Gastroesophageal sphincter (tissue), 4 donors: ENCODE measurements at regions not wholly inside any gene's neighbourhood (a gene's known extent, or its start where the extent isn't known, plus 50 kb on each side); places are given as distances from the start of the nearest gene placed in this dataset.

Experiments
- ATAC-seq: fragments of 150-250 bp; one replicate; pipeline ENCODE4 v1.9.1; 2016; ENCODE audit warnings: mild to moderate bottlenecking, moderate library complexity
- H3K27ac ChIP-seq, 4 donors: fragments of 200-600 bp; sonication (generic) in 3 of 4; 1 replicate in 3 of 4; 2 replicates in 1 of 4; pipeline ENCODE4 v1.5.1; 2016 to 2019
- H3K27me3 ChIP-seq: fragments of 200-600 bp; sonication (generic); one replicate; pipeline ENCODE4 v1.5.1; 2019
- H3K36me3 ChIP-seq, 2 donors: fragments of 200-600 bp; sonication (generic); one replicate each; pipeline ENCODE4 v1.5.1; 2019; ENCODE audit warnings: control low read depth in 1 of 2
- H3K4me1 ChIP-seq, 3 donors: fragments of 200-600 bp; sonication (generic); 1 replicate in 2 of 3; 2 replicates in 1 of 3; pipeline ENCODE4 v1.5.1; 2016 to 2019; ENCODE audit warnings: control low read depth in 2 of 3
- H3K4me3 ChIP-seq, 2 donors: fragments of 200-600 bp; sonication (generic); one replicate each; pipeline ENCODE4 v1.5.1; 2019; ENCODE audit warnings: mild to moderate bottlenecking in 1 of 2, moderate library complexity in 1 of 2
- H3K9me3 ChIP-seq, 3 donors: fragments of 200-600 bp; sonication (generic); one replicate each; pipeline ENCODE4 v1.5.1; 2017 to 2019; ENCODE audit warnings: control low read depth in 2 of 3
- EP300 ChIP-seq: sonication (generic); formaldehyde crosslinking; IDR thresholded peaks from one replicate; pipeline ENCODE4 v1.6.1; 2017; ENCODE audit warnings: antibody characterized with exemption, mild to moderate bottlenecking
- POLR2A ChIP-seq, 2 donors: fragments of 450-650 bp; IDR thresholded peaks; one replicate each; pipeline ENCODE4 v1.6.1; 2017; ENCODE audit warnings: antibody characterized with exemption in 2 of 2, mild to moderate bottlenecking in 2 of 2, moderate library complexity in 1 of 2
- POLR2AphosphoS5 ChIP-seq: sonication (generic); formaldehyde crosslinking; IDR thresholded peaks from one replicate; pipeline ENCODE4 v1.6.1; 2017; ENCODE audit warnings: antibody characterized with exemption
- WGBS, 2 donors: methylation state at CpG; one replicate each; pipeline ENCODE4 v1.1.5; 2018; ENCODE audit warnings: low coverage in 1 of 2; 5-methylcytosine and 5-hydroxymethylcytosine counted together
- TF ChIP-seq, protein P1 (sequence below), 4 experiments: fragments of 200-600 bp in 2 of 4; fragments of 450-650 bp in 2 of 4; sonication (generic) in 1 of 4; IDR thresholded peaks; one replicate each; pipeline ENCODE4 v1.5.1; 2017 to 2019; ENCODE audit warnings: antibody characterized with exemption in 4 of 4, mild to moderate bottlenecking in 2 of 4, moderate library complexity in 2 of 4

DNA sequence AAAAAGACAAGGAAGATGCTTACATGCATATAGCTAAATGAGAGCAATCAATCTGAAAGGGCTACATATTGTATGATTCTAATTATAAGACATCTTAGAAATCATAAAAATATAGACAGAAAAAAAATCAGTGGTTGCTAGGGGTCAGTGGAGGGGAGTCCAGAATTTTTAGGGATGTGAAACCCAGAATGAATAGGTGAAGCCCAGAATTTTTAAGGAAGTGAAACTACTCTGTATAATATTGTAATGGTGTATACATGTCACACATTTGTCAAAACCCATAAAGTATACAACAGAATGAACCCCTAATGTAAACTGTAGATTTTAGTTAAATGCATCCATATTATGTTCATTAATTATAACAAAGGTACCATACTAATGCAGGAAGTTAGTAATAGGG, 713.2 kb downstream of the FLRT2 start:
- ATAC-seq: no peak
- Histone ChIP-seq H3K9me3 (no peaks in the 10 kb centered on the region), H3K27ac (no peak overlapping the region), H3K4me3 (no peak overlapping the region), H3K4me1 (no peaks in the 10 kb centered on the region), H3K27me3 (no peaks in the 10 kb centered on the region), H3K36me3 (no peaks in the 10 kb centered on the region)
- TF ChIP-seq POLR2AphosphoS5 (no peak), POLR2A (IDR thresholded peaks at IDR 0.05) (no peak), EP300 (no peak)
- TF ChIP-seq, protein P1, sequence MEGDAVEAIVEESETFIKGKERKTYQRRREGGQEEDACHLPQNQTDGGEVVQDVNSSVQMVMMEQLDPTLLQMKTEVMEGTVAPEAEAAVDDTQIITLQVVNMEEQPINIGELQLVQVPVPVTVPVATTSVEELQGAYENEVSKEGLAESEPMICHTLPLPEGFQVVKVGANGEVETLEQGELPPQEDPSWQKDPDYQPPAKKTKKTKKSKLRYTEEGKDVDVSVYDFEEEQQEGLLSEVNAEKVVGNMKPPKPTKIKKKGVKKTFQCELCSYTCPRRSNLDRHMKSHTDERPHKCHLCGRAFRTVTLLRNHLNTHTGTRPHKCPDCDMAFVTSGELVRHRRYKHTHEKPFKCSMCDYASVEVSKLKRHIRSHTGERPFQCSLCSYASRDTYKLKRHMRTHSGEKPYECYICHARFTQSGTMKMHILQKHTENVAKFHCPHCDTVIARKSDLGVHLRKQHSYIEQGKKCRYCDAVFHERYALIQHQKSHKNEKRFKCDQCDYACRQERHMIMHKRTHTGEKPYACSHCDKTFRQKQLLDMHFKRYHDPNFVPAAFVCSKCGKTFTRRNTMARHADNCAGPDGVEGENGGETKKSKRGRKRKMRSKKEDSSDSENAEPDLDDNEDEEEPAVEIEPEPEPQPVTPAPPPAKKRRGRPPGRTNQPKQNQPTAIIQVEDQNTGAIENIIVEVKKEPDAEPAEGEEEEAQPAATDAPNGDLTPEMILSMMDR (IDR thresholded peaks at IDR 0.05): no peak

DNA sequence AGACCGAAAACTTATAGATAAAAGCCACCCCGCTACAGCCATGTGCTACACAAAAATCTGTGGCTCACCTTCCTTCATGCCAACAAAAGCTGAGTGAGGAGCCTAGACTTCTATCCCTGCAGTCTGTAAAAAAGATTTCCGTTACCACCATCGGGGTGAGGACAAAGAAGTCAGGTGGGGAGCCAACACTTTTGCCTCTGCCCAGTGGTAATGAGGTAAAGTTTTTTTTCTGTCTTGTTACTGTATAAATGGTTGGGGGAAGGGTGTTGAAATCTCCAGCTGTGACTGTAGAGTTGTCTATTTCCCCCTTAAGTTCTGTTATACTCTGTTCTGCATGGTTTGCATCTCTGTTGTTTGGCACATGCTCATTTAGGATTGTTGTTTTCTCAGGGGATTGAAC, 707.8 kb downstream of the FLRT2 start:
- Histone ChIP-seq H3K36me3 (no peaks in the 10 kb centered on the region), H3K27ac (no peak overlapping the region), H3K4me1 (no peaks in the 10 kb centered on the region), H3K4me3 (no peak overlapping the region), H3K9me3 (peaks cover 0 to 8% (median 0%) of the 10 kb centered on the region in 3 donors), H3K27me3 (no peaks in the 10 kb centered on the region)
- no peak for TF ChIP-seq POLR2AphosphoS5
- no peak for TF ChIP-seq POLR2A (IDR thresholded peaks at IDR 0.05)
- TF ChIP-seq EP300: no peak
- TF ChIP-seq, protein P1 (IDR thresholded peaks at IDR 0.05): no peak
- WGBS, 2 donors: 69 to 79% methylated on average over 2 to 3 of the region's 4 CpGs
- ATAC-seq: no peak

DNA sequence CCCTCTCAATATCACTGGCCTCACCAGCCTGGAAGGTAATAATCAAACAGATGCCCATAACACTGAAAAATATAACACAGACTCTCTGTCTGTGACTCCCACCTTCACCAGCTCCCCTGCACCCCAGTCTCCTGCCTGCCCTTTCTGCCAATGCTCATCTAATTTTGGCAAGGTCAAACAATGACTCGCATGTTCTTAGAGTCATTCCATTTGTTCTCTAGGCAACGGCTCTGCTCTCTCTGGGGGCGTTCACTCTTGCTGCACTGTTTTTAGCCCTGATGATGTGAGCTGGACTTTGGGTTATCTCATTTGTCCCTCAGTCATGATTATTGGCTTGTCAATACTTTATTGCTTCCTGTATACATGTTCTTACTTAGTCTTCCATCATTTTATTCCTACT, 691.8 kb downstream of the FLRT2 start:
- ATAC-seq: no peak
- H3K36me3 ChIP-seq: no peaks in the 10 kb centered on the region
- H3K9me3 ChIP-seq: no peaks in the 10 kb centered on the region
- H3K4me1 ChIP-seq: no peaks in the 10 kb centered on the region
- no peak overlapping the region for H3K27ac ChIP-seq
- WGBS, 2 donors: 25 to 37% methylated on average over 2 to 3 of the region's 3 CpGs
- no peaks in the 10 kb centered on the region for H3K27me3 ChIP-seq
- TF ChIP-seq, protein P1 (IDR thresholded peaks at IDR 0.05): no peak
- no peak for TF ChIP-seq EP300
- TF ChIP-seq POLR2AphosphoS5: no peak
- no peak for TF ChIP-seq POLR2A (IDR thresholded peaks at IDR 0.05)
- H3K4me3 ChIP-seq: no peak overlapping the region

DNA sequence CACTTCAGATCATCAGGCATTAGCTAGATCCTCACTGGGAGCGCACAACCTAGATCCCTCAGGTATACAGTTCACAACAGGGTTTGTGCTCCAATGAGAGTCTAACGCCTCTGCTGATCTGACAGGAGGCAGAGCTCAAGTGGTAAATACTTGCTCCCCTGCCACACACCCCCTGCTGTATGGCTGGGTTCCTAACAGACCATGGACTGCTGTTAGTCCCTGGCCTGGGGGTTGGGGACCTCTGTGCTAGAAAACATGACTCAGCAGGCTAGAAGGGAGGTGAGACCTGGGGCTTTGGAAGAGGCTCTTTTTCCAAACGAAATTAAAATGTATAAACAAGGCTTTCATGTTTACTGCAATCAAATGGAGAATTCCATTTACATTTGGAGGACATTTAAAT, 691.1 kb downstream of the FLRT2 start:
- 66 to 74% methylated on average over 3 of the region's 3 CpGs for WGBS, 2 donors
- Histone ChIP-seq H3K36me3 (no peaks in the 10 kb centered on the region), H3K4me1 (no peaks in the 10 kb centered on the region), H3K4me3 (no peak overlapping the region), H3K27me3 (no peaks in the 10 kb centered on the region), H3K9me3 (no peaks in the 10 kb centered on the region), H3K27ac (no peak overlapping the region)
- ATAC-seq: no peak
- TF ChIP-seq EP300 (no peak), POLR2A (IDR thresholded peaks at IDR 0.05) (no peak), POLR2AphosphoS5 (no peak)
- TF ChIP-seq, protein P1 (IDR thresholded peaks at IDR 0.05): no peak

DNA sequence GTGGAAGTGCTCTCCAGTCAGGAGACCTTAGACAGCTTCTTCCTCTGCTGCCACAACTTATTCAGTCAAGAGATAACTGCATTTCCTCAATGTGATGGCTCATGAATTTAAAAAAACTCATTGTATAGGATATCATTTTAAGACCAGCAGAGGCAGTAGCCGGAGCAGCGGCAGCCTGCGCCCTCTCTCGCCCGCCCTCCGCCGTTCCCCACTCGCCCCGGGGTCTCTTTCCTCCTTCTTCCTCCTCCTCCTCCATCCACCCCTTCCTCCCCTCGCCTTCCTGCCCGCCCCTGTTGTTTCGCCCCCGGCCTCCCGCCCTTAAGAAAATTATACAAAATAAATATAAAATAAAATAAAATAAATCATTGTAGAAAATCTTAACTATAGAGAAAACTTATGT, 687.6 kb downstream of the FLRT2 start:
- no peak for ATAC-seq
- H3K9me3 ChIP-seq: no peaks in the 10 kb centered on the region
- no peak for TF ChIP-seq EP300
- TF ChIP-seq POLR2AphosphoS5: no peak
- TF ChIP-seq POLR2A (IDR thresholded peaks at IDR 0.05): no peak
- TF ChIP-seq, protein P1 (IDR thresholded peaks at IDR 0.05): no peak
- H3K27me3 ChIP-seq: no peaks in the 10 kb centered on the region
- H3K4me1 ChIP-seq: no peaks in the 10 kb centered on the region
- 57 to 79% methylated on average over 10 to 14 of the region's 14 CpGs for WGBS, 2 donors
- no peak overlapping the region for H3K27ac ChIP-seq
- no peaks in the 10 kb centered on the region for H3K36me3 ChIP-seq
- no peak overlapping the region for H3K4me3 ChIP-seq
